ENCODE measurements at regions not wholly inside any gene's neighbourhood (a gene's known extent, or its start where the extent isn't known, plus 50 kb on each side); places are given as distances from the start of the nearest gene placed in this dataset.

DNA sequence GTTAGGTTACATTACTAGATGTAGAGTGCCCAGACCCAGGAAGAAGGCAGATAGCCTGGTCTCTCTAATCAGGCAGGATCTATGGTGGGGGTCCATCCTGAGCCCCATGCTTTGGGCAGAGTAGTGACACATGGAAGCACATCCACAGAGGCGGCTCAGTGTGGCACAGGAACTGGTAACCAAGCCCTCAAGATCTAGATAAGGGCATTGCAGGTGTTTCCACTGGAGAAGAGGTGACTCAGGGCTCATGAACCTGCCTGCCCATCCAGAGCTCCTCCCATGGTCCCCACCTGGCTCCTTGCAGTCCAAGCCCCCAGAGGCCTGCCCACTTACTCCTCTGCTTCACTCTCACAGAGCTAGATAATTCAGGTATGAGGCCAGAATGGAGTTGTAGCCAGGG is 62.0 kb upstream of the TMEM132E start:
- H3K27ac ChIP-seq (replicated peaks): no peak overlapping the region
- no peaks in the 10 kb centered on the region for H3K9me3 ChIP-seq (replicated peaks)
- H3K36me3 ChIP-seq: no peaks in the 10 kb centered on the region
- intact Hi-C loops (cut with micrococcal nuclease): loop anchor here (10.0 kb wide), 1 partner anchor 93 kb away; no protein-coding TSS in a partner anchor
- no peaks in the 10 kb centered on the region for H3K4me1 ChIP-seq
- peaks cover 98% of the 10 kb centered on the region for H3K27me3 ChIP-seq (ENCODE audit: low read depth)
- no peak for DNase-seq
- H3K4me3 ChIP-seq: no peak overlapping the region
- TF ChIP-seq, protein P1, sequence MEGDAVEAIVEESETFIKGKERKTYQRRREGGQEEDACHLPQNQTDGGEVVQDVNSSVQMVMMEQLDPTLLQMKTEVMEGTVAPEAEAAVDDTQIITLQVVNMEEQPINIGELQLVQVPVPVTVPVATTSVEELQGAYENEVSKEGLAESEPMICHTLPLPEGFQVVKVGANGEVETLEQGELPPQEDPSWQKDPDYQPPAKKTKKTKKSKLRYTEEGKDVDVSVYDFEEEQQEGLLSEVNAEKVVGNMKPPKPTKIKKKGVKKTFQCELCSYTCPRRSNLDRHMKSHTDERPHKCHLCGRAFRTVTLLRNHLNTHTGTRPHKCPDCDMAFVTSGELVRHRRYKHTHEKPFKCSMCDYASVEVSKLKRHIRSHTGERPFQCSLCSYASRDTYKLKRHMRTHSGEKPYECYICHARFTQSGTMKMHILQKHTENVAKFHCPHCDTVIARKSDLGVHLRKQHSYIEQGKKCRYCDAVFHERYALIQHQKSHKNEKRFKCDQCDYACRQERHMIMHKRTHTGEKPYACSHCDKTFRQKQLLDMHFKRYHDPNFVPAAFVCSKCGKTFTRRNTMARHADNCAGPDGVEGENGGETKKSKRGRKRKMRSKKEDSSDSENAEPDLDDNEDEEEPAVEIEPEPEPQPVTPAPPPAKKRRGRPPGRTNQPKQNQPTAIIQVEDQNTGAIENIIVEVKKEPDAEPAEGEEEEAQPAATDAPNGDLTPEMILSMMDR (IDR thresholded peaks at IDR 0.05; ENCODE audit: borderline replicate concordance): no peak

DNA sequence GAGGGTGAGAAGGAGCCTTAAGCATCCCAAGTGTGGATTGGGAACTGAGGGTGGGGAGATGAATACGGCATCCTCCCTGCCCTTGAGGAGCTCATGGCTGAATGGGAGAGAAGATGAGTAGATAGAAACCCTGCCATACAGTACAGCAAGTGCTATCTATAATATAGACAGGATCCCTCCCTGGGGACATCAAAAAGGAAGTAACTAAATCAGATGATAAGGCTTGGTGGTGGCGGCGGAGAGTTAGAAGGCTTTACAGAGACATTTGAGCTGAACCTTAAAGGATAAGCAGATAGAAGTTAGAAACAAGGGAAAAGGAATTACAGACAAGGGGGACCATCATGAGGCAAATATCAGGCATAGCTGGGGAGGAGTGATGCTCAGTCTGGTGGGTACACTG is 67.5 kb upstream of the TMEM132E start:
- Histone ChIP-seq H3K4me3 (no peak overlapping the region), H3K27me3 (ENCODE audit: low read depth) (peaks cover 77% of the 10 kb centered on the region), H3K4me1 (no peaks in the 10 kb centered on the region), H3K9me3 (replicated peaks) (no peaks in the 10 kb centered on the region), H3K36me3 (no peaks in the 10 kb centered on the region), H3K27ac (replicated peaks) (no peak overlapping the region)
- TF ChIP-seq, protein P1 (IDR thresholded peaks at IDR 0.05; ENCODE audit: borderline replicate concordance): no peak
- DNase-seq: no peak
- intact Hi-C loops (cut with micrococcal nuclease): loop anchor here (10.0 kb wide), 1 partner anchor 87 kb away; no protein-coding TSS in a partner anchor

DNA sequence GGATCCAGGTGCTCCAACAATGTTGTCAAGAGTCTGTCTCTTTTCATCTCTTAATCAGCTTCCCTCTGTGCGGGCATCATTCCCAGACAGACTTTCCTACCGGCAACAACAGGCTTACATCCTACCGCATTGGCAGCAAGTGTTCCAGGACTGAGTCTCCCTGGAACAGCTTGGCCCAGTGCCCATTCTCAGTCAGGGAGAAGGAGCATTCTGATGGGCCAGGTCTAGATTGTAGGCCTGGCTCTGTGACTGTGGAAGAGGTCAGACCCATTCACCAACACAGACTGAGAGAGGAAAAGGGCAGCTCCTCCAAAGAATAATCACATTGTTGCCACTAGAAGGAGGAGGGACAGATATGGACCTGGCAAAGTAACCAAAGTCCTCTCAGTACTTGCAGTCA is 68.1 kb upstream of the TMEM132E start:
- Histone ChIP-seq H3K4me3 (no peak overlapping the region), H3K27ac (replicated peaks) (no peak overlapping the region), H3K27me3 (ENCODE audit: low read depth) (peaks cover 77% of the 10 kb centered on the region), H3K36me3 (no peaks in the 10 kb centered on the region), H3K9me3 (replicated peaks) (no peaks in the 10 kb centered on the region), H3K4me1 (no peaks in the 10 kb centered on the region)
- DNase-seq: peak; percentile 18
- TF ChIP-seq, protein P1 (IDR thresholded peaks at IDR 0.05; ENCODE audit: borderline replicate concordance): no peak
- intact Hi-C loops (cut with micrococcal nuclease): loop anchor here (10.0 kb wide), 1 partner anchor 86 kb away; no protein-coding TSS in a partner anchor

GRCh38 chr17:34504814-34505484 is 74.4 kb upstream of the TMEM132E start:
- Histone ChIP-seq H3K4me3 (no peak overlapping the region), H3K9me3 (replicated peaks) (no peaks in the 10 kb centered on the region), H3K27ac (replicated peaks) (no peak overlapping the region), H3K27me3 (ENCODE audit: low read depth) (peaks cover 72% of the 10 kb centered on the region), H3K4me1 (peaks cover 21% of the 10 kb centered on the region), H3K36me3 (no peaks in the 10 kb centered on the region)
- no peak for DNase-seq
- intact Hi-C loops (cut with micrococcal nuclease): no loop called here
- TF ChIP-seq, protein P1 (IDR thresholded peaks at IDR 0.05; ENCODE audit: borderline replicate concordance): no peak

DNA sequence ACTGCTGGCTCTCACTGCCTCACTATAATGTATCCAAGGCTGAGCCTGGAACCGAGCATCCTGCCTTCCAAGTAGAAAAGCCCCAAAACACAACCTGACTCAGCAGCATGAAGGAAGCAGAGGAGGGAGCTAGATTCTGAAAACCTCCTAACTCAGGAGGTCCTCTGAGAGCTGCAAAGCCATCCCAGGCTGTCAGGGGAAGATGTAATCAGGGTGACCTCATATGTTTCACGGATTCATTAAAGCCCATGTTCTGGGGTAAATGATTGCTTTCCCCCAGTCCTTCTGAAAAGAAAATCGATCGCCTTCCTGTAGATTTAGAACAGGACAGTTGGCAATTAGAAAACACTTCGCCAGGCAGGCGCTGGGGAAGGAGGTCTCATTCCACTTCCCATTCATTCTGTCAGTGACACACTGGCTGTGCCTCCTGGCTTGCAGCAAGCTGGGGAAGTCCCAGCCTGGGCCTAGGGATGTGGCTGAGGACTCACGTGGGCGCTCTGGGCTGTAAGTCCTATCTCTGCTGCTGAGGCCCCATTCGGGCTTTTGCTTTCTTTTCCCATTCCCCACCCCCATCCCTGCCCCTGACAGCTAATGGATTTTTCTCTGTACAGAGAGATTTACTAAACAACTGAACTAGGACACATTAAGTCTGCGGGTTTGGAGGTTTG is 75.7 kb upstream of the TMEM132E start:
- Histone ChIP-seq H3K36me3 (no peaks in the 10 kb centered on the region), H3K27me3 (ENCODE audit: low read depth) (peaks cover 73% of the 10 kb centered on the region), H3K27ac (replicated peaks) (no peak overlapping the region), H3K9me3 (replicated peaks) (no peaks in the 10 kb centered on the region), H3K4me3 (no peak overlapping the region), H3K4me1 (peaks cover 21% of the 10 kb centered on the region)
- peak; percentile 35 for DNase-seq
- TF ChIP-seq, protein P1 (IDR thresholded peaks at IDR 0.05; ENCODE audit: borderline replicate concordance): no peak
- intact Hi-C loops (cut with micrococcal nuclease): no loop called here
